GM21576 (cell line): ENCODE measurements at regions not wholly inside any gene's neighbourhood (a gene's known extent, or its start where the extent isn't known, plus 50 kb on each side); places are given as distances from the start of the nearest gene placed in this dataset.
"Not testable (repeated sequence)": the region's sequence is repeated elsewhere in the genome, so short reads cannot be mapped to it uniquely, and the experiment has no call there.

ENCODE experiments used
- ATAC-seq: cut with Tn5 transposase; IDR thresholded peaks from one replicate; pipeline ENCODE4 v1.9.1; 2021; ENCODE audit warnings: mild to moderate bottlenecking, moderate library complexity; ENCODE audit not compliant: unreplicated experiment

- no peak for ATAC-seq
Measured at GRCh38 chr14:106062502-106063272, 536.3 kb downstream of the TMEM121 start.

- no peak for ATAC-seq
Measured at GRCh38 chr14:106067935-106068334, 541.6 kb downstream of the TMEM121 start.

GRCh38 chr14:106069804-106070625 is 543.6 kb downstream of the TMEM121 start:
- ATAC-seq, result no peak

GRCh38 chr14:106080922-106081321 is 554.5 kb downstream of the TMEM121 start:
- no peak for ATAC-seq

GRCh38 chr14:106081721-106082120 is 555.3 kb downstream of the TMEM121 start:
- not testable (repeated sequence) for ATAC-seq

GRCh38 chr14:106083082-106083481 is 556.7 kb downstream of the TMEM121 start:
- ATAC-seq, result no peak

GRCh38 chr14:106087837-106088236 is 561.5 kb downstream of the TMEM121 start:
- no peak for ATAC-seq

GRCh38 chr14:106088860-106089259 is 562.5 kb downstream of the TMEM121 start:
- ATAC-seq, result not testable (repeated sequence)

- ATAC-seq, result no peak
Measured at GRCh38 chr14:106094654-106095189, 568.3 kb downstream of the TMEM121 start.

- ATAC-seq, result no peak
Measured at GRCh38 chr14:106107703-106108102, 581.3 kb downstream of the TMEM121 start.

GRCh38 chr14:106109337-106109736 is 583.0 kb downstream of the TMEM121 start:
- no peak for ATAC-seq

- no peak for ATAC-seq
Measured at GRCh38 chr14:106115401-106115800, 589.0 kb downstream of the TMEM121 start.

- ATAC-seq, result not testable (repeated sequence)
Measured at GRCh38 chr14:106116339-106116930, 590.1 kb downstream of the TMEM121 start.

GRCh38 chr14:106120101-106120500 is 593.7 kb downstream of the TMEM121 start:
- ATAC-seq, result no peak

GRCh38 chr14:106129274-106129673 is 602.9 kb downstream of the TMEM121 start:
- no peak for ATAC-seq

GRCh38 chr14:106129904-106130661 is 603.7 kb downstream of the TMEM121 start:
- not testable (repeated sequence) for ATAC-seq

GRCh38 chr14:106133126-106133525 is 606.7 kb downstream of the TMEM121 start:
- ATAC-seq, result not testable (repeated sequence)

GRCh38 chr14:106134886-106135285 is 608.5 kb downstream of the TMEM121 start:
- ATAC-seq, result no peak

- ATAC-seq, result no peak
Measured at GRCh38 chr14:106141242-106142220, 615.1 kb downstream of the TMEM121 start.
